ENCODE measurements at regions not wholly inside any gene's neighbourhood (a gene's known extent, or its start where the extent isn't known, plus 50 kb on each side); places are given as distances from the start of the nearest gene placed in this dataset.

- H3K4me3 ChIP-seq (ENCODE audit: low read length) = no peak overlapping the region
These were observed 180.7 kb upstream of the MKI67 start for GRCh38 chr10:128306966-128307365.

GRCh38 chr10:128307820-128308219 lies 181.6 kb upstream of the MKI67 start:
- no peak for TF ChIP-seq CTCF (IDR thresholded peaks at IDR 0.05; ENCODE audit: insufficient read depth, low read depth, low read length, missing control alignments)
- DNase-seq (ENCODE audit: low read depth) = no peak
- H3K4me3 ChIP-seq (ENCODE audit: low read length) = no peak overlapping the region

More at GRCh38 chr10:128306966-128307365, 180.7 kb upstream of the MKI67 start:
- no peak for TF ChIP-seq CTCF (IDR thresholded peaks at IDR 0.05; ENCODE audit: insufficient read depth, low read depth, low read length, missing control alignments)
- no peak for DNase-seq (ENCODE audit: low read depth)

- no peak for DNase-seq (ENCODE audit: low read depth)
- H3K4me3 ChIP-seq (ENCODE audit: low read length) = no peak overlapping the region
- no peak for TF ChIP-seq CTCF (IDR thresholded peaks at IDR 0.05; ENCODE audit: insufficient read depth, low read depth, low read length, missing control alignments)
These were observed 184.9 kb upstream of the MKI67 start for GRCh38 chr10:128310971-128311658.

GRCh38 chr10:128312250-128312649 lies 186.0 kb upstream of the MKI67 start:
- no peak overlapping the region for H3K4me3 ChIP-seq (ENCODE audit: low read length)
- no peak for DNase-seq (ENCODE audit: low read depth)
- no peak for TF ChIP-seq CTCF (IDR thresholded peaks at IDR 0.05; ENCODE audit: insufficient read depth, low read depth, low read length, missing control alignments)

- H3K4me3 ChIP-seq (ENCODE audit: low read length) = no peak overlapping the region
- no peak for TF ChIP-seq CTCF (IDR thresholded peaks at IDR 0.05; ENCODE audit: insufficient read depth, low read depth, low read length, missing control alignments)
- DNase-seq (ENCODE audit: low read depth) = no peak
These were observed 188.5 kb upstream of the MKI67 start for GRCh38 chr10:128314686-128315085.

GRCh38 chr10:128316121-128316726 lies 190.0 kb upstream of the MKI67 start:
- no peak for DNase-seq (ENCODE audit: low read depth)
- no peak overlapping the region for H3K4me3 ChIP-seq (ENCODE audit: low read length)
- no peak for TF ChIP-seq CTCF (IDR thresholded peaks at IDR 0.05; ENCODE audit: insufficient read depth, low read depth, low read length, missing control alignments)

- no peak for DNase-seq (ENCODE audit: low read depth)
- no peak overlapping the region for H3K4me3 ChIP-seq (ENCODE audit: low read length)
- TF ChIP-seq CTCF (IDR thresholded peaks at IDR 0.05; ENCODE audit: insufficient read depth, low read depth, low read length, missing control alignments) = no peak
These were observed 190.7 kb upstream of the MKI67 start for GRCh38 chr10:128316925-128317324.

All from epithelial cell of esophagus (primary cell).